Peyer's patch (tissue), 4 donors: ENCODE measurements at regions not wholly inside any gene's neighbourhood (a gene's known extent, or its start where the extent isn't known, plus 50 kb on each side); places are given as distances from the start of the nearest gene placed in this dataset.

Experiments
- CTCF ChIP-seq, 6 experiments: fragments of 450-650 bp in 4 of 6; fragments of 200-600 bp in 2 of 6; sonication (generic) in 1 of 6; IDR thresholded peaks; one replicate each; pipeline ENCODE4 v1.5.1; 2017 to 2019; ENCODE audit warnings: antibody characterized with exemption in 6 of 6, mild to moderate bottlenecking in 3 of 6, moderate library complexity in 1 of 6
- POLR2A ChIP-seq, 2 donors: fragments of 450-650 bp; IDR thresholded peaks; one replicate each; pipeline ENCODE4 v1.5.1; 2017; ENCODE audit warnings: antibody characterized with exemption in 2 of 2, mild to moderate bottlenecking in 2 of 2, moderate library complexity in 2 of 2

- no peak for TF ChIP-seq CTCF (IDR thresholded peaks at IDR 0.05)
- no peak for TF ChIP-seq POLR2A (IDR thresholded peaks at IDR 0.05)
Measured at GRCh38 chr20:51972056-51972455, 169.7 kb upstream of the SALL4 start.
